GM21737 (cell line): ENCODE measurements at regions not wholly inside any gene's neighbourhood (a gene's known extent, or its start where the extent isn't known, plus 50 kb on each side); places are given as distances from the start of the nearest gene placed in this dataset.
"Not testable (repeated sequence)": the region's sequence is repeated elsewhere in the genome, so short reads cannot be mapped to it uniquely, and the experiment has no call there.

ENCODE experiments used
- ATAC-seq: cut with Tn5 transposase; IDR thresholded peaks from one replicate; pipeline ENCODE4 v1.9.1; 2021; ENCODE audit warnings: mild to moderate bottlenecking, moderate library complexity; ENCODE audit not compliant: unreplicated experiment

DNA sequence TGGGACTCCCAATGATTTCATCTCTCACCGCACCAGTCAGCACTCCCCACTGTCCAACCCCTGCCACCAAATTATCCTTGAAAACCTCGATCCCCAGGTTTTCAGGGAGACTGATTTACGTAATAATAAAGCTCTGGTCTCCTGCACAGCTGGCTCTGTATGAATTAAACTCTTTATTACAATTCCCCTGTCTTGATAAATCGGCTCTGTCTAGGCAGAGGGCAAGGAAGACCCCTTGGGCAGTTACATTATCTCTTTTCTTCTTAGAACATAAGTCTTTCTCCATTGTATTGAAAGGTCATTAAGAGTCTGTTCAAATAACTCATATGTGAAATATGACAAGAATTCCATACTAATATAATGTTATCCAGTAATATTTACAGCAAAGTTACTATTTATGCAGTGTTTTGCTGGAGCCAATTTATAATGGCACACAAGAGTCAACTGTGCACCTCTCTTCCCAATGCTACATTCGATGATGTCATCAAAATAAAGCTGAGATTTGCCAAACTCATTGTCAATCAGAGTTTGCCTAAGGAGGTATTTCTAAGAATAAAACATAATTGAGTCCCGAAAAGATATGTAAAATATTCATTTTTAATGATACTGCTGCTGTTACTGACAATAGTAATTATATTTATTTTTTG is 1297.2 kb upstream of the LRRTM3 start:
- ATAC-seq = no peak

DNA sequence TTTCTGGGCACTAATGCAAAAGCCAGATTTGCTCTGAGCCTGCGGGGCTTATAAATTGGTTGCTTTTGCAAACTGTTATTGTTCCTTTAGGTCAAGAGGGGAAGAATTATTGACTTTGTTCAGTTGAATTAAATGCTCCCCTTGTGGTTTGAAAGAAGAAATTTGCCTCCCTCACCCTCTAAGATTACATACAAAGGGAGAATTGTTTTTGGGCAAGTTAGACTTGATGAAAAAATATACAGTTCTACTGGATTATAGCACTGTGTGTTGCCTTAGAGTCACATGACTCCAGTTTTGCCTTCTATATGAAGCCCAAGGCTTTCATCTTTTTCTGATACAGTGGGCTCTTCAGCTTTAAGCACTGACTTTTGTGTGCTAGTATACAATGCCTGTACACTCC is 1265.8 kb upstream of the LRRTM3 start:
- ATAC-seq = no peak

DNA sequence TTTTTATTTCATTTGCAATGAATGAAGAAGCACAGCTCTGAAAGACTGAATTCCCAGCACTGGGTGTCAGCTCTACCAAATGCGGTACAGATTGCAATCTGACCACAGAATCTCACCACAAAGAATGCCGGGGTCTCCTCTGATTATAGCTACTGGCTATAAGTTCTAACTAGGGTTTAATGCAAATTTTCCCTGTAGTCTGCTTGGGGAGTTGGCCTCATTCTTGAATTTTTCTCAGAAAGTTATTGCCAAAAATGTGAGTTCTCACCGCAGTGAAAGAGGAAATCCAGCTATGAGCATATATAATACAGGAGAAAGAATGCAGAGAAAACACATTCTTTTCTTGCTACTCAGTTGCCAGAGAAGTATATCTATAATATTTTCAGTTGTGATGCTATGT is 1255.7 kb upstream of the LRRTM3 start:
- ATAC-seq = no peak

DNA sequence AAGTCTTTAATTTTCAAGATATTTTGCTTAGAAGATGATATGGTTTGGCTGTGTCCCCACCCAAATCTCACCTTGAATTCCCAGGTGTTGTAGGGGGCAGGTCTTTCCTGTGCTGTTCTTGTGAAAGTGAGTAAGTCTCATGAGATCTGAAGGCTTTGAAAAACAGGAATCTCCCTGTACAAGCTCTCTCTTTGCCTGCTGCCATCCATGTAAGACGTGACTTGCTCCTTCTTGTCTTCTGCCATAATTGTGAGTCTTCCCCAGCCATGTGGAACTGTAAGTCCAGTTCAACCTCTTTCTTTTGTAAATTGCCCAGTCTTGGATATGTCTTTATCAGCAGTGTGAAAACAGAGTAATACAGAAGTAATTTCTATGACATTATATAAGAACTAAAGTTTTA is 1255.2 kb upstream of the LRRTM3 start:
- not testable (repeated sequence) for ATAC-seq

DNA sequence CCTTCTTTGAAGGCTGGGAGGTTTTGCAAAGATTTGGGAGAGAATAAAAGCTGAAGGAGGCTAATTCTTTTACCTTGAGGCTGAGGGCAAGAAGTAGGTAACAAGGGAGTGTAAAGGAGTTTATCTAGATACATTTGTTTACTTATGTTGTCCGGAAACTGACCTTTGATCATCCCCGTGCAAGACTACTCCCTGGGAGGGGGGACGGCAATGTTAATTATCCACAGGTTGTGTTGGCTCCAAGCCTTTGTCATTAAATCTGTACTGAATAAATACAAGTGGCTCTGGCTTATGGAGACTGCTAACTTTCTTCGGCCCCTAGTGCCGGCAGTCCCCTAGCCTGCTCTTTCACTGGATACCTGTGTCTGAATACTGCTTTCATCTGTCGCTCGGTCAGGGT is 1250.6 kb upstream of the LRRTM3 start:
- ATAC-seq = no peak

DNA sequence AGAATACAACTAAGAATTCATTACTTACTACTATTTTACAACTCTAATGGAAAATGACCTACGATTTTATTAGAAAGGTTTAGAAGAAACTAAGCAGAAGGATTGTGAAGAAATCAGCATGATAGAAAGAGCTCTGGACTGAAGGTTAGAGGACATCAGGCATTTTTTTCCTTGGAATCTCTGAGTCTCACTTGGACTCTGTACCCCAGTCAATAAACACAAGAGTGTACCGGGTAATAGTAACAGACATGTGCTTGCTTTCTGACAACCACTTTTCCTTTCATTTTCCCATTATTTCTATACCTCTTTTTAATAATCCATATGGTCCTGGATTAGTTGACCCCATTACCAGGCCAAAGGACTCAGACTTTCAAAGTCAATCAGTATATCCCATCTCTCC is 1240.9 kb upstream of the LRRTM3 start:
- no peak for ATAC-seq

DNA sequence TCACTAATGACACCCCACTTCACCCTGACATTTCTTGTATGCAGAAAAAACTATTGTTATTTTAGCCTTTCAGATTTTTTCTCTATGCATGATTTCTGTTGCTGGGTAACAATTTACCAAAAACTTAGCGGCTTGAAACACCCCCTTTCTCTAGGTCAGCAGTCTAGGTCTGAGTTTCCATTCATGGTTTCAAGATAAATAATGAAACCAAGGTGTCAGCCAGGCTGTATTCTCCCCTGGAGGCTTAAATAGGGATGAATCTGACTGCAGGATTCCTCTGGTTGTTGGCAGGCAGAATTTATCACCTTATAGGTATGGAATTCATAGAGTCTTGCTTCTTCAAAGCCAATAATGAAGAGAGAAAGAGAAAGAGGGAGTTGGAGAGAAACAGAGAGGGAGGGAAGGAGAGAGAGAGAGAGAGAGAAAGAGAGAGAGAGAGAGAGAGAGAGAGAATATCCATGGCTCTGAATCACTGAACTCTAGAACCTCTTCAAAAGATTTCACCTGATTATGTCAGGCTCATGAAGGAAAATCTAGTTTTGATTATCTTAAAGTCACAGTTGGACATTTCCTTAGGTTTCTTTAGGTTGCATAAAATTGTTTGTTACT is 1224.6 kb upstream of the LRRTM3 start:
- ATAC-seq = no peak

DNA sequence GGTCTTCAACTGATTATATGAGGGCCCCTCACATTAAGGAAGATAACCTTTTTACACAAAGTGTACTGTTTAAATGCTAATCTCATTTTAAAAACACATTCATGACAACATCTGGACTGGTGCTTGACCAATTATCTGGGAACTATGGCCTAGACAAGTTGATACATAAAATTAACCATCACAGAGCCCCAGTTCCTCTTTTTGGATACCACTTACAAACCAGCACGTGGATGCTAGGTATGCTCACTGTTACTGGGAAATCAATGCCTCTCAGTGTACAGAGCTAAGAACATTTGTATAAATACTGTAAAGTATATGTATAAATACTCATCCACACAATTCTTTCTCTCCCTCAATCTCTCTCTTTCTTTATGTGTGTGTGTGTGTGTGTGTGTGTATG is 1217.8 kb upstream of the LRRTM3 start:
- ATAC-seq = no peak

DNA sequence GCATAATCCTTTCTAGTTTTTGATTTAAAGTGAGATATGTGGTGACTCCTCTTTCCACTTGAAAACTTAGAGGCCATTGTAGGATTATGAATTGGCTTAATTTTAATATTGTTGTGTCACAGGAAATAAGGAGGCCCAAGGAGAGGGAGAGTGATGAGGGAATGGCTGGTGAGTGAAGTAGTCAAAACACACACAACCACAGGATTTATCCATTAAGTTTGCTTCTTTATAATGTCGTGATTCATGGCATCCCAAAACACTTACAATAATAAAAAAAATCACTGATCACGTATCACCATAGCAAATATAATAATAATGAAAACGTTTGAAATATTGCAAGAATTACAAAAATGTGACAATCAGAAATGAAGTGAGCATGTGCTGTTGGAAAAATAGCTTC is 1215.5 kb upstream of the LRRTM3 start:
- ATAC-seq = no peak

DNA sequence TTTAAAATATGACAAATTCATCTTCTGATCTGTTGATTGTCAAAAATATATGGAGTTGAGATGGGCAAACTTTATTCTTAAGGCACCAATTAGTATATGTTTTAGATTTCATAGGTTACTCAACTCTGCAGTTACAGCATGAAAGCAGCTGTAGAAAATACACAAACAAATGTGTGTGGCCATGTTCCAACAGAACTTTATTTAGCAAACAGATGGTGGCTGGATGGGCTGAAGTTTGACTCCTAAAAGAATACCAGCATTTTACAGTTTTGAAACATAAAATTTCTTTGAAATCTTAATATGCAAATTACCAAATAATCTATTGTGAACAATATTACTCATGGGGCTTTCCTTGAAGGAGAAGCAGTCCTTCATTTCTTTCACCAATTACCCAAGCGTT is 1206.0 kb upstream of the LRRTM3 start:
- no peak for ATAC-seq

DNA sequence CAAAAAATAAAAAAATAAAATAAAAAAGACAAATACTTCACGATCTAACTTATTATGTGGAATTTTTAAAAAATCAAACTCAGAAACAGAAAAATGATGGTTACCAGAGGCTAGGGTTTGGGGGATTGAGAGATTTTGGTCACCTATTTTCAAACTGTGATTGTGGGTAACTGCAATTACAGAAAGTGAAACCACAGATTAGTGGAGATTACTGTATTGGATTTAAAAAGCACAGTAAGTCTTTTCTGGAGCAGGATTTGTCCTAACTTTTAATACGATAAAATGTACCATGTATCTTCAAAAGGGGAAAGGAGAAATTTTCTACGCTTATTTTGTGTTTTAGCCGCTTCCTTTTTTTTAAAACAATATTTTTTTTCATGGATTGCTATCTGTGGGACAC is 1204.9 kb upstream of the LRRTM3 start:
- no peak for ATAC-seq

DNA sequence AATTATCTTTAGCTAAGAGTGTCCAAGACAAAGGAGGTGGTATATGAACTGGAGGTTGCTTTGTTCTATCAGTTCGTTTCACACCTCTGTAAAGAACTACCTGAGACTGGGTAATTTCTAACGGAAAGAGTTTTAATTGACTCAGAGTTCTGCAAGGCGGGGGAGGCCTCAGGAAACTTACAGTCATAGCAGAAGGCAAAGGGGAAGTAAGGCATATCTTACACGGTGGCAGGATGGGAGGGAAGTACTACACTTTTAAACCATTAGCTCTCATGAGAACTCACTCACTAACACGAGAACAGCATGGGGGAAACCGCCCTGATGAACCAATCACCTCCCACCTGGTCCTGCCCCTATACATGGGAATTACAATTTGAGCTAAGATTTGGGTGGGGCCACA is 1202.3 kb upstream of the LRRTM3 start:
- ATAC-seq = no peak

DNA sequence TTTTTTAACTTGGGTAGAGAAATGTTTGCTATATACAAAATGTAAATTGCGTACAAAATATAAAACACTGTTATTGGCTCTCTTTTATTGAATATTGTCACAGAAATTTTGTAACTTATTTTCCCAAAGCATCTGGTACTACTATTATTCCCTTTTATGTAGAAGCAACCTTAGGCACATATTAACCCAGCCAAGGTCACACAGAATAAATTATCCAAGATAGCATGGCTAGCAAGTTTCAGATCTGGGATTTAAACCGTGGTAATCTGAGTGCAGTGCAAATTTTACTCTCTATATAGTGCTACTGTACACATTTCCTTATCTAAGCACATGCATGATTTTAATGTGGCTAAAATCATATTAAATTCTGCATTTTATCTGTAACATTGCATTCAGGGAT is 1190.5 kb upstream of the LRRTM3 start:
- no peak for ATAC-seq

DNA sequence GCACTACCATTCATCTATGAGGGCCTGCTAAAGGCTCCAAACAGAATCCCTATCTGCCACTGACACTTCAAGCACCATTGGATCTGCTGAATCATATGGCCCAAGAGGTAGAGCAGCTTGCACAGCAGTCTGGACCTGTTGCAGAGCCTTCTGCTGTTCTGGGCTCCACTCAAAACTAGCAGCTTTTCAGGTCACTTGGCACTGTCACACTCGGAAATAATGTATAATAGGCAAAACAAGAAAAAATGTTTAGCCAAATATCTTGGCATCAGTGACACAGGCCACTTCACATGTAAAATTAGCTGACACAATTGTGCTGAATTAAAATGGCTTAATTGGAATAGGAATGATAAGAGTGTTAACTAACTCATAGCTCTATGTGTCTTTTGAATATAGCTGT is 1182.9 kb upstream of the LRRTM3 start:
- ATAC-seq = no peak

DNA sequence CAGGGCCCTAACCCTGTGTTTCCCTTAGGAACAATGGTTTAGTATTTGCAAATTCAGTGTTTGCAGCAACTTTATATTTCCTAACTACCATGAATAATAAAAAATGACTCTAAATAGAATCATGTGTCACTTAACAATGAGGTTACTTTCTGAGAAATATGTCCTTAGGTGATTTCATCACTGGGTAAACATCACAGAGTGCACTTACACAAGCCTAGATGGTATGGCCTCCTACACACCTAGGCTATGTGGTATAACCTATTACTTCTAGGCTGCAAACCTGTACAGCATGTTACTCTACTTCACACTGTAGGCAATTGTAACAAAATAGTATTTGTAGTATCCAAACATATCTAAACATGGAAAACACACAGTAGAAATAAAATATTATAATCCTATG is 1174.6 kb upstream of the LRRTM3 start:
- no peak for ATAC-seq

DNA sequence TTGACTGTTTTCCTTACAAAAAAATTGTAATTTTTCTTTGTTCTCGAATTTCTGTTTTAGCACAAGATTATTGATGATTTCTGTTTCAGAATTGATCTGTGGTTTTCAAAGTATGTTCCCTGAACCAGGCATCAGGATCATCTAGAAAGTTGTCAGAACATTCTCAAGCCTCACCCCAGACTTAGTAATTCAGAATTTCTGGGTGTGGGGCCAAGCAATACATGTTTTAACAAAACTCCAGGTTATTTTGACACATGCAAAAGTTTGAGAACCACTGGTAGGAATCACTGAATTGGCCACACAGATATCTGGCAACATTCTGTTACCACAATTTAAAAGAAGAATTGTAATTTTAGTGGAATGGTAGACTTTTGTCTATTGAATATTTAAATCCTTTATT is 1173.9 kb upstream of the LRRTM3 start:
- ATAC-seq = no peak

DNA sequence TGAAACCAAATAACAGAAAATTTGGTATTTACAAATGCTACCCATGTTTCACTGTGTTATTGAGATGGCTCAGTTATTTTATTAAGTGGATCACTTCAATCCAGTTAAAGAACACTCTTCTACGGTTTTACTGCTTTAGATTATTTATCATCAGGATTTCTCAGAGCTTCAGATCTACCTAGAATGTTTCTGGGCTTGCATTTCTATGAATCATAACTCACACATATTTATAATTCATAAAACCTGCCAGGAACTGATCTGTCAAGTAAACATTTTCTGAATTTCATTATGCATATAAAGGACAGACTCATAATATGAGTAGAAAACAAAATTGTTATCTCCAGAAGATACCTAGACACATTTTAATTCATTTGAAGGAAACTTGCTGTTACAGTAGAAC is 1172.3 kb upstream of the LRRTM3 start:
- no peak for ATAC-seq

DNA sequence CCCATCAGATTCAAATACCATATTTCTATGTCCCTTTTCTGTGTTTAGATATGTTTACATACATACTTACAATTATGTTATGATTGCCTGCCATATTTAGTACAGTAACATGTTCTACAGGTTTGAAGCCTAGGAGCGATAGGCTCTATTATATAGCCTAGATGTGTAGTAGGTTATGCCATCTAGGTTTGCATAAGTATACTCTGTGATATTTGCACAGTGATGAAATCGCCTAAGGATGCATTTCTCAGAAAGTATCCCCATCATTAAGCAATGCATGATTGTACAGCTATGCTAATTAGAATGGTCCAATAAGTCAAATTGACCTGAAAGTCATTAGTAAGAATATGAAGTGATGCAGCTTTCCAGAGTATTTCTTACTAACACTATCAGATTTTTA is 1171.7 kb upstream of the LRRTM3 start:
- ATAC-seq = no peak

DNA sequence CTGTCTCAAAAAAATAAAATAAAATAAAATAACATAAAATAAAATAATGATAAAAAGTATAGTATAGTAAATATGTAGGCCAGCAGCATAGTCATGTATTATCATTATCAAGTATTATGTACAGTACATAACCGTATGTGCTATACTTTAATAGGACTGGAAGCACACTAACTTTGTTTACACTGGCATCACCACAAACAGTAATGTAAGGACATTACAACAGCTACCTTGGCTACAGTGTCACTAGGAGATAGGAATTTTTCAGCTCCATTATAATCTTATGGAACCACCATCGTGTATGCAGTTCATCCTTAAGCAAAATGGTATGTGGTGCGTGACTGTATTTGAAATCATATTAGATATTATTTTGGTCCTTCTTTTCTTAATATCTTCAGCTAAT is 1163.5 kb upstream of the LRRTM3 start:
- no peak for ATAC-seq

DNA sequence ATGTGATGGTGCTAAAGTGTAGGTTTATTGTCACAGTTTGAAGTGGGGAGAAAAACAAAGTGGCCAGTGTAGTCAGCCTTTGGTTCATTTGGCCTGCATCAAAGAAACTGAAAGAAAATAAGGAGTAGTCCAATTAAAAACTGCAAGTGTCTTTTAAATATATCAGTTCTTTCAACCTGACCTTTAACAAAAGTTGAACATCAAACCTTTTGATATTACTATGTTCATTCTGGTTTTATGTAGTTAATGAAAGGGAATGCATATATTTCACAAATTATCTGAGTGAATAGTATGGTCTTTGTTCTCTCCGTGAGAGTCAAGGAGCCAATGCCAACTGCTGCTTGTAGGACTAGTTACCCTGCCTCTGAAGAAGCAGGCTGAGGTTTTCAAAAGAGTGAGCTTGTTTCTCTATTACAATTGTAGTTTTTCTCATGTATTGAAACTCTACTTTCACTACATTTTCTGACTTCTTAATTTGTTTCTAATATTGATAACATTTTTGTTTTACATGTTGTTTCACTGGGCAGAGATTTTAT is 1160.8 kb upstream of the LRRTM3 start:
- no peak for ATAC-seq

DNA sequence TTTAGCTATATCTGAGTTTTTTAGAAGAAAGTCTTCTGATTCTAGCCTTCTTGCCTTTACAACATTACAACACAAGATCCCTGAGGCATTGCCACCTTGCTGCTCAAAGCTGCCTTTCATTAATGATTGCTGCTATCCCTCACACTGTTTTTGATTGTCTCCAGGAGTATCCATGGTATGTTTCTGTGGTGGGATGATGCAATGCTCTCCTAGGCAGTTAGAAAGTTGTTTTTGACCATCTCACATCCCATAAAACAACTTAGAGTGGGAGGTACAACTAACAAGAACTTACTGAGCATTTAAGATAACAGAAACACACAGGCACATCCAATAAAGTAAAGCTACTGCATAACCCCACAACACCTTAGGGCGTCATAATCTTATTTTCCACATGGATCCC is 1156.0 kb upstream of the LRRTM3 start:
- no peak for ATAC-seq

DNA sequence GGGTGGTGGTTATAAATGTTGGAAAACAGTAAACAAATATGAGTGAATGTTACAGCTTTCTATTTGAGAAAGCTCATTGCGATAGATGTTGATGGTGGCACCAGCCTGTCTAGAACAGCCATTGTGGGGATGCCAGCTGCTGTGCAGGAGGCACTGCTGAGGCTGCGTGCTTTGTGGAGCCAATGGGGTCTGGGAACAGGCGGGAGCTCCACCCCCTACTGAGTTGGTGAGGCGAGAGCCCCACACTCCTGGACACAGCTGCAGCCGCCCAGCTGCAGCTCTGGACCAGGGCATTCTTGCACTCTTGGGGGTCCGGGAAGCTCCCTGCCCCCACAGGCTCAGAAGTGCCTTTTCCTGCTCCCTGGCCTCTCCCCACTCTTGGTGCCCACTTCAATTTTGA is 1147.1 kb upstream of the LRRTM3 start:
- no peak for ATAC-seq

DNA sequence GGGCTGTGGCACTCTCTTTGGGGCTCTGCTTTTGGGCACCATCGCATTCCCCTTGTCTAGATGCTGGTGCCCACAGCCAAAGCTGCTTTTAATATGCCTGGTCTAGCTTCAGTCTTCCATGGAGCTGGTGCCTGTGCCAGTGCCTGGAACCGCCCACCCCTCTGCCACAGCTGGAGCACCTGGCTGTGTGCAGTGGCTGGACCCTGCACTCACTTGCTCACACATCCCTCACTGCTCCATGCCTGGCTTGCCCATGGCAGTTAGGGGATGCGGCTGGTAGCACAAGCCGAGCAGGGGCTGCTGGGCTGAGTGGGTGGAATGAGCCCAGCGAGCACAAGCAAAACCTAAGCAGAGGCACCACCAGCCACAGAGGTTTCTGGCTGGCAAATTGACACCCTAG is 1145.9 kb upstream of the LRRTM3 start:
- ATAC-seq = no peak
